ENCODE measurements at regions not wholly inside any gene's neighbourhood (a gene's known extent, or its start where the extent isn't known, plus 50 kb on each side); places are given as distances from the start of the nearest gene placed in this dataset.
A peak's percentile ranks its signal among the peaks of the same experiment; 100 is the strongest.

- Histone ChIP-seq H3K27ac (ENCODE audit: extremely low read depth, low read depth, low read length) (no peak overlapping the region; the same call in 1 of the 2 replicates), H3K36me3 (ENCODE audit: control insufficient read depth in 2 of 2, insufficient read depth in 1 of 2, low read length in 2 of 2) (peaks cover 0 to 7% of the 10 kb centered on the region in 2 experiments; a peak in 1 of 3 replicates), H3K9me3 (ENCODE audit: control insufficient read depth, insufficient read depth, low read depth, low read length) (no peaks in the 10 kb centered on the region), H3K4me1 (ENCODE audit: control insufficient read depth, insufficient read depth, low read length) (peaks cover 11% of the 10 kb centered on the region; the same call in 1 of the 2 replicates), H3K4me3 (ENCODE audit: low read depth, low read length) (no peak overlapping the region)
- CTCF ChIA-PET: interaction anchor here (0.5 to 10.0 kb wide), 11 partner anchors 55 to 757 kb away, joined by 3 to 168 read pairs (median 5); partner anchors contain the start of gene PLEKHG1
- POLR2A ChIA-PET: no interaction called here
- TF ChIP-seq SETDB1 (IDR thresholded peaks at IDR 0.05; ENCODE audit: insufficient read length, low read length) (no peak), ZNF670 (tag by site-specific recombination; IDR thresholded peaks at IDR 0.05; ENCODE audit: low read depth) (no peak), ZNF645 (tag by site-specific recombination; IDR thresholded peaks at IDR 0.05) (no peak), TRIM28 (IDR thresholded peaks at IDR 0.05; ENCODE audit: borderline replicate concordance, low read length) (no peak), ZNF121 (tag by site-specific recombination; IDR thresholded peaks at IDR 0.05) (no peak), HOXD13 (CRISPR knock-in tag; IDR thresholded peaks at IDR 0.05; ENCODE audit: borderline replicate concordance) (no peak), GFI1B (tag by site-specific recombination; IDR thresholded peaks at IDR 0.05) (0 out of 2 replicates have a peak, but pooled peaks have one; percentile 32), ZNF555 (tag by site-specific recombination; conservative IDR thresholded peaks at IDR 0.05) (no peak), AEBP2 (tag by site-specific recombination; IDR thresholded peaks at IDR 0.05; ENCODE audit: borderline replicate concordance) (no peak), FEZF1 (tag by site-specific recombination; IDR thresholded peaks at IDR 0.05) (peak; percentile 70), KLF16 (tag by site-specific recombination; IDR thresholded peaks at IDR 0.05) (no peak), ZXDB (tag by site-specific recombination; IDR thresholded peaks at IDR 0.05) (no peak), ZBTB21 (tag by site-specific recombination; IDR thresholded peaks at IDR 0.05) (no peak), ZNF473 (tag by site-specific recombination; IDR thresholded peaks at IDR 0.05) (no peak), PRDM10 (tag by site-specific recombination; IDR thresholded peaks at IDR 0.05) (no peak), ZNF580 (tag by site-specific recombination; IDR thresholded peaks at IDR 0.05) (no peak), ZBTB11 (tag by site-specific recombination; conservative IDR thresholded peaks at IDR 0.05; ENCODE audit: low read depth) (no peak), ZNF692 (tag by site-specific recombination; IDR thresholded peaks at IDR 0.05) (peak; percentile 92), ELK4 (IDR thresholded peaks at IDR 0.05; ENCODE audit: borderline replicate concordance, low read depth, low read length) (no peak), ZSCAN5A (tag by site-specific recombination; IDR thresholded peaks at IDR 0.05) (no peak), ZNF426 (tag by site-specific recombination; IDR thresholded peaks at IDR 0.05) (no peak), ZNF324 (tag by site-specific recombination; IDR thresholded peaks at IDR 0.05) (no peak)
Observed at GRCh38 chr6:150813993-150814359, 51.5 kb upstream of the MTHFD1L start.
